Hepatocyte (in vitro differentiated cells): ENCODE measurements at regions not wholly inside any gene's neighbourhood (a gene's known extent, or its start where the extent isn't known, plus 50 kb on each side); places are given as distances from the start of the nearest gene placed in this dataset.

Experiments
- EZH2 ChIP-seq: fragments of 200-600 bp; sonication (generic); IDR thresholded peaks from 2 replicates; pipeline ENCODE4 v1.6.1; 2016; ENCODE audit warnings: antibody characterized with exemption, mild to moderate bottlenecking, borderline replicate concordance
- EZH2phosphoT487 ChIP-seq: fragments of 200-600 bp; sonication (generic); IDR thresholded peaks from one replicate; pipeline ENCODE4 v1.6.1; 2018; ENCODE audit warnings: antibody characterized with exemption, mild to moderate bottlenecking, low read depth, moderate library complexity; ENCODE audit not compliant: unreplicated experiment, severe bottlenecking
- TF ChIP-seq, protein P1 (sequence below): fragments of 200-600 bp; sonication (generic); IDR thresholded peaks from 2 replicates; pipeline ENCODE4 v1.5.1; 2016; ENCODE audit warnings: antibody characterized with exemption, mild to moderate bottlenecking; ENCODE audit not compliant: poor library complexity

DNA sequence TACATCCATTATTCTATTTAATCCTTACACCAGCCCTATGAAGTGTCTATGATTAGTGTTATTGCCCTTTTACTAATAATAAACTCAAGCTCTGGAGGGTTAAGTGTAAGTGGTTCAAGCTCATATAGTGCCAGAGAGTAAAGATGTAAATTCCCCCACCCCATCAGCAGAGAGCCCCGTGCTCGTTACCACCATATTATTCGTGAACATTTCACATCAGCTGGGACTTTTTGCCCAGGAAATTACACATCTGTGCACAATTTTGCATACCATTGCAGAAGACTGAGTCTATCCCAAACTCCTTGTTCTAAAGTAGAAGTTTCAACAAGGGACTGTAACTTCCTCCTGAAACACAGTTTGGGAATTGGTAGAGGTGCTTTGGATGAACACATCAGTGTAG, 220.1 kb downstream of the BCAS1 start:
- no peak for TF ChIP-seq EZH2
- TF ChIP-seq, protein P1, sequence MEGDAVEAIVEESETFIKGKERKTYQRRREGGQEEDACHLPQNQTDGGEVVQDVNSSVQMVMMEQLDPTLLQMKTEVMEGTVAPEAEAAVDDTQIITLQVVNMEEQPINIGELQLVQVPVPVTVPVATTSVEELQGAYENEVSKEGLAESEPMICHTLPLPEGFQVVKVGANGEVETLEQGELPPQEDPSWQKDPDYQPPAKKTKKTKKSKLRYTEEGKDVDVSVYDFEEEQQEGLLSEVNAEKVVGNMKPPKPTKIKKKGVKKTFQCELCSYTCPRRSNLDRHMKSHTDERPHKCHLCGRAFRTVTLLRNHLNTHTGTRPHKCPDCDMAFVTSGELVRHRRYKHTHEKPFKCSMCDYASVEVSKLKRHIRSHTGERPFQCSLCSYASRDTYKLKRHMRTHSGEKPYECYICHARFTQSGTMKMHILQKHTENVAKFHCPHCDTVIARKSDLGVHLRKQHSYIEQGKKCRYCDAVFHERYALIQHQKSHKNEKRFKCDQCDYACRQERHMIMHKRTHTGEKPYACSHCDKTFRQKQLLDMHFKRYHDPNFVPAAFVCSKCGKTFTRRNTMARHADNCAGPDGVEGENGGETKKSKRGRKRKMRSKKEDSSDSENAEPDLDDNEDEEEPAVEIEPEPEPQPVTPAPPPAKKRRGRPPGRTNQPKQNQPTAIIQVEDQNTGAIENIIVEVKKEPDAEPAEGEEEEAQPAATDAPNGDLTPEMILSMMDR: no peak
- no peak for TF ChIP-seq EZH2phosphoT487
